Natural killer cell (primary cell): ENCODE measurements at regions not wholly inside any gene's neighbourhood (a gene's known extent, or its start where the extent isn't known, plus 50 kb on each side); places are given as distances from the start of the nearest gene placed in this dataset.

Source experiments
- ATAC-seq, 3 donors: fragments of 150-1000 bp in 2 of 3; fragments of 200-7000 bp in 1 of 3; cut with Tn5 transposase; 1 replicate in 1 of 3; 2 replicates in 2 of 3; pipeline ENCODE4 v1.10.0; 2021; ENCODE audit warnings: mild to moderate bottlenecking in 2 of 3, moderate library complexity in 2 of 3
- DNase-seq, 2 donors: peaks; one replicate each; pipeline versions ENCODE4 v3.0.0 to v3.0.0-alpha.2; 2013 to 2021; ENCODE audit warnings: mixed read lengths in 1 of 2
- H3K27ac ChIP-seq: one replicate; pipeline ENCODE4 v1.5.1; 2013; ENCODE audit warnings: mild to moderate bottlenecking, low read length
- H3K27me3 ChIP-seq: one replicate; pipeline ENCODE4 v1.6.1; 2013; ENCODE audit warnings: low read length; ENCODE audit not compliant: control insufficient read depth, insufficient read depth
- H3K36me3 ChIP-seq: one replicate; pipeline ENCODE4 v1.6.1; 2013; ENCODE audit warnings: low read length; ENCODE audit not compliant: control insufficient read depth, insufficient read depth
- H3K4me1 ChIP-seq: one replicate; pipeline ENCODE4 v1.6.1; 2013; ENCODE audit warnings: low read length; ENCODE audit not compliant: control insufficient read depth, insufficient read depth
- H3K4me3 ChIP-seq: one replicate; pipeline ENCODE4 v1.5.1; 2013; ENCODE audit warnings: low read length
- H3K9me3 ChIP-seq: one replicate; pipeline ENCODE4 v1.6.1; 2013; ENCODE audit warnings: low read length; ENCODE audit not compliant: control insufficient read depth, insufficient read depth
- H3K27ac Mint-ChIP-seq, 2 donors: one replicate each; pipeline ENCODE4 v1.8.0; 2022; ENCODE audit warnings: mild to moderate bottlenecking in 2 of 2, mixed read lengths in 2 of 2, moderate library complexity in 1 of 2
- H3K27me3 Mint-ChIP-seq, 2 donors: one replicate each; pipeline ENCODE4 v1.8.0; 2022; ENCODE audit warnings: low read depth in 2 of 2, mixed read lengths in 2 of 2
- H3K36me3 Mint-ChIP-seq: one replicate; pipeline ENCODE4 v1.8.0; 2022; ENCODE audit warnings: mixed read lengths
- H3K4me1 Mint-ChIP-seq, 2 donors: one replicate each; pipeline ENCODE4 v1.8.0; 2022; ENCODE audit warnings: mixed read lengths in 2 of 2
- H3K4me3 Mint-ChIP-seq: one replicate; pipeline ENCODE4 v1.8.0; 2022; ENCODE audit warnings: mild to moderate bottlenecking, moderate library complexity, mixed read lengths
- H3K9me3 Mint-ChIP-seq, 2 donors: one replicate each; pipeline ENCODE4 v1.8.0; 2022; ENCODE audit warnings: mixed read lengths in 2 of 2
- WGBS: methylation state at CpG from one replicate; pipeline ENCODE4 v1.1.7; 2013; ENCODE audit warnings: missing lambda C conversion rate; ENCODE audit not compliant: insufficient coverage; 5-methylcytosine and 5-hydroxymethylcytosine counted together
- intact Hi-C: fragments of 100-400 bp; cut with micrococcal nuclease; formaldehyde crosslinking; loops from one replicate; pipeline ENCODE4 v1.14.2; 2022
- TF ChIP-seq, protein P1 (sequence below): fragments of 200-600 bp; IDR thresholded peaks from one replicate; pipeline ENCODE4 v1.8.0; 2022; ENCODE audit warnings: antibody characterized with exemption

DNA sequence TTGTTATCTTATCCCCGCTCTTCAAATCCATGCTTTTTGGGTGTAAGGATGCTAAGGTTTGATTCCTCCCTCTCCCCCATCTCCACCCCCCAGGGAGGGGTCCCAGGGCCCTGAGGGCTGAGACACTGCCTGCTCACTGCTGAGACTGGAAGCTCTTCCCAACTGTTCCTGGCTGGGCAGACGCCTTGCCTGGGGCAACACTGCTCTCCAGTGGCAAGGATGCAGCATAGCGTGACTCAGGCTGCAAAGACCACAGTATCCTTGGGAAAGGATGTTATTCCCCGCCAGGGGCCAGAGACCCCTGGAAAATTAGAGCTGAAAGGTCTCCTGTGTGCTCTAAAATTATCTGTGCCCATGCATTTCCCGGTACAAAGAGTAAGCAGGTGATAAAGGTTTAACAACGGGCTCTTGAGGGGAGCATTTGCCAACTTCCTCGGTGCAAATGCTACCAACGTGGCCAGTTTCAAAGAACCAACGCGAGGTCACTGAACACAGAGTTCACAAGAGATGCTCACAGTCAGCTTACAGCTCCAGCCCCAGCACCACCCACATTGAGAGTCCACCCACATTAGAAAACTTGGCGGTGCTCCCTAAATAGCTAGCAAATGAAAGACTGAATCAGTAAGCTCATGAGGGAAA, 271.9 kb downstream of the NSG2 start:
- no peak overlapping the region for H3K4me3 ChIP-seq
- Mint-ChIP-seq H3K36me3 (no peaks in the 10 kb centered on the region), H3K4me3 (no peak overlapping the region), H3K27me3 (peaks cover 13 to 26% of the 10 kb centered on the region in 2 donors), H3K9me3 (no peaks in the 10 kb centered on the region), H3K27ac (no peak overlapping the region), H3K4me1 (no peaks in the 10 kb centered on the region)
- no peaks in the 10 kb centered on the region for H3K36me3 ChIP-seq
- ATAC-seq: no peak
- no peaks in the 10 kb centered on the region for H3K9me3 ChIP-seq
- 15% methylated on average over 10 of the region's 11 CpGs for WGBS
- no peak for DNase-seq
- TF ChIP-seq, protein P1, sequence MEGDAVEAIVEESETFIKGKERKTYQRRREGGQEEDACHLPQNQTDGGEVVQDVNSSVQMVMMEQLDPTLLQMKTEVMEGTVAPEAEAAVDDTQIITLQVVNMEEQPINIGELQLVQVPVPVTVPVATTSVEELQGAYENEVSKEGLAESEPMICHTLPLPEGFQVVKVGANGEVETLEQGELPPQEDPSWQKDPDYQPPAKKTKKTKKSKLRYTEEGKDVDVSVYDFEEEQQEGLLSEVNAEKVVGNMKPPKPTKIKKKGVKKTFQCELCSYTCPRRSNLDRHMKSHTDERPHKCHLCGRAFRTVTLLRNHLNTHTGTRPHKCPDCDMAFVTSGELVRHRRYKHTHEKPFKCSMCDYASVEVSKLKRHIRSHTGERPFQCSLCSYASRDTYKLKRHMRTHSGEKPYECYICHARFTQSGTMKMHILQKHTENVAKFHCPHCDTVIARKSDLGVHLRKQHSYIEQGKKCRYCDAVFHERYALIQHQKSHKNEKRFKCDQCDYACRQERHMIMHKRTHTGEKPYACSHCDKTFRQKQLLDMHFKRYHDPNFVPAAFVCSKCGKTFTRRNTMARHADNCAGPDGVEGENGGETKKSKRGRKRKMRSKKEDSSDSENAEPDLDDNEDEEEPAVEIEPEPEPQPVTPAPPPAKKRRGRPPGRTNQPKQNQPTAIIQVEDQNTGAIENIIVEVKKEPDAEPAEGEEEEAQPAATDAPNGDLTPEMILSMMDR: no peak
- no peak overlapping the region for H3K27ac ChIP-seq
- H3K4me1 ChIP-seq: no peaks in the 10 kb centered on the region
- intact Hi-C loops: no loop called here
- H3K27me3 ChIP-seq: peaks cover 3% of the 10 kb centered on the region

DNA sequence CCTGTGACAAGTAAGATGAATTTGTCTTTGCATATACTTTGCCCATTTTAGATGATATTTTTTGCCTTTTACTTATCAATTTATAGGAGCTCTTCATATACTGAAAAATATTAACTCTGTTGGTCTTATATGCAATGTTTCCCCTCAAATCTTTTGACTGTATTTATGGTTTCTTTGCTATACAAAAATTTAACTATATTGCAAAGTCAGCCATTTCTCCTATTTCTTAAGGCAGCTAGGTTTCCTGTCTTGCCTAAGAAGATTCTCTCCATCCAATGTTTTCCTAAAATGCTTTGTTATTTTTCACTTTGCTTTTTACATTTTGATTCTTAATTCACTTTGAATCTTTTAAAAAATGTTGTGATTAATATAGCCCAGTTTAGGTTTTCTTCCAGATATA, 273.1 kb downstream of the NSG2 start:
- Histone ChIP-seq H3K4me1 (no peaks in the 10 kb centered on the region), H3K27me3 (peaks cover 2% of the 10 kb centered on the region), H3K4me3 (no peak overlapping the region), H3K9me3 (no peaks in the 10 kb centered on the region), H3K27ac (no peak overlapping the region), H3K36me3 (no peaks in the 10 kb centered on the region)
- no peak for ATAC-seq
- H3K4me1 Mint-ChIP-seq: no peaks in the 10 kb centered on the region
- intact Hi-C loops: no loop called here
- H3K27ac Mint-ChIP-seq: no peak overlapping the region
- TF ChIP-seq, protein P1: no peak
- DNase-seq: no peak
- no peaks in the 10 kb centered on the region for H3K9me3 Mint-ChIP-seq
- H3K4me3 Mint-ChIP-seq: no peak overlapping the region
- no peaks in the 10 kb centered on the region for H3K36me3 Mint-ChIP-seq
- H3K27me3 Mint-ChIP-seq: peaks cover 11 to 15% of the 10 kb centered on the region in 2 donors

DNA sequence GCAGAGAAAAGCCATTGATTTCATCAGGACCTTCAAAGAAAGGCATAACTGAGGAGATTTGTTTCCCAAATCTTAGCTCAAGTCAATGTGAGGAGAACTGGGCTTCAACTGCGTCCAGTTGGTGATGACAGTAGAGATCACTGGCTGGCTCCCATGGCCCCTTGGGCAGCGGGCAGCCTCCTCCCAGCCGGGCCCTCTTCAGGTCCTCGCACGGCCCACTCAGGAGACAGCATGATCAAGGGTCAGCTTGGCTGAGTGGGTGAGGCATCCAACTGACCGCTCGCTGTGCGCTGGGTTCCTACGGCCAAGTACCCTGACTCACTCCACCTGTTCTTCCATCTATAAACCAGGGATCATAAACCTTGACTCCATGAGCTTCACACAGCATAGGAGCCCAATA, 274.0 kb downstream of the NSG2 start:
- Mint-ChIP-seq H3K4me1 (no peaks in the 10 kb centered on the region), H3K9me3 (no peaks in the 10 kb centered on the region), H3K27me3 (peaks cover 14 to 17% of the 10 kb centered on the region in 2 donors), H3K36me3 (no peaks in the 10 kb centered on the region), H3K27ac (no peak overlapping the region), H3K4me3 (no peak overlapping the region)
- intact Hi-C loops: no loop called here
- Histone ChIP-seq H3K27me3 (peaks cover 2% of the 10 kb centered on the region), H3K4me1 (no peaks in the 10 kb centered on the region), H3K36me3 (no peaks in the 10 kb centered on the region), H3K4me3 (no peak overlapping the region), H3K9me3 (no peaks in the 10 kb centered on the region), H3K27ac (no peak overlapping the region)
- DNase-seq (no peak), ATAC-seq (no peak)
- TF ChIP-seq, protein P1: no peak
- WGBS: 82% methylated on average over 9 of the region's 9 CpGs

DNA sequence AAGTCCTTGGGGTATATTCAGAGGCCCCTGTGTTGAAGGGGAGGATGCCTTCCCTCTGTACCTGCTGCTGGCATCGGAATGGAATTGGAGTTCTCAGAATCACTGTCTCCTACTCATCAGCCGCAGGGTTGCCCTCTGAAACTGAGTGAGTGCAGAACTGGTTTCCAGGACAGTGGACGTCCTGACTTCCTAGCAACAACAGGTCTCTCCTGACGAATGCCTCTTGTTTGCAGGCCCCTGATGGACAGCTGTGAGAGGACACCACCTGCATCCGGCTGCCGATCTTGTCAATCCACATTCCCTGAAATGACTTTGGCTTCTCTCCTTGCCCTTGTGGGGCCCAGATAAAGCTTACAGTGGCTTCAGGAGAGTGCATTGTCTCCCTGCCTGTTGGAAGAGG, 274.5 kb downstream of the NSG2 start:
- DNase-seq: no peak
- intact Hi-C loops: no loop called here
- H3K4me3 ChIP-seq: no peak overlapping the region
- no peak overlapping the region for H3K4me3 Mint-ChIP-seq
- no peaks in the 10 kb centered on the region for H3K9me3 ChIP-seq
- H3K27ac Mint-ChIP-seq: no peak overlapping the region
- TF ChIP-seq, protein P1: no peak
- H3K4me1 Mint-ChIP-seq: no peaks in the 10 kb centered on the region
- 69% methylated on average over 6 of the region's 6 CpGs for WGBS
- H3K27me3 Mint-ChIP-seq: peaks cover 12 to 22% of the 10 kb centered on the region in 2 donors
- H3K4me1 ChIP-seq: no peaks in the 10 kb centered on the region
- H3K36me3 Mint-ChIP-seq: no peaks in the 10 kb centered on the region
- no peaks in the 10 kb centered on the region for H3K36me3 ChIP-seq
- H3K9me3 Mint-ChIP-seq: no peaks in the 10 kb centered on the region
- H3K27ac ChIP-seq: no peak overlapping the region
- no peak for ATAC-seq
- peaks cover 2% of the 10 kb centered on the region for H3K27me3 ChIP-seq
